ENCODE measurements at regions not wholly inside any gene's neighbourhood (a gene's known extent, or its start where the extent isn't known, plus 50 kb on each side); places are given as distances from the start of the nearest gene placed in this dataset.

DNA sequence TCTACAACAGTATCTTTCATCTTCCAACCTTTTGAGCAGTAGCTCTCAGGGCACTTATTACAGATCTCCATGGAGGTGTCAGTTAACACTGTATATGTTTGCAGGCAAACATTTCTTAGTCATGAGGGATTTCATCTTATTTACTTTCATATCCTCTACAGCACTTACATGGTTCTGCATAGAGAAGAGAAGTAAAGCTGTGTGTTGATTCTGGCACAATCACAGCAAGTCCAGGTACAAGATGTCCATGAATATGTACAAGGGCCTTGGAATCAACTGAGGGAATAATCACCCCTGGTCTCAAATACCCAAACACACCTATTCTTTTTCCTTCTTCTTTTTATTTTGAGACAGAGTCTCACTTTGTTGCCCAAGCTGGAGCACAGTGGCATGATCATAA lies 142.0 kb upstream of the TRPM3 start:
- TF ChIP-seq, protein P1, sequence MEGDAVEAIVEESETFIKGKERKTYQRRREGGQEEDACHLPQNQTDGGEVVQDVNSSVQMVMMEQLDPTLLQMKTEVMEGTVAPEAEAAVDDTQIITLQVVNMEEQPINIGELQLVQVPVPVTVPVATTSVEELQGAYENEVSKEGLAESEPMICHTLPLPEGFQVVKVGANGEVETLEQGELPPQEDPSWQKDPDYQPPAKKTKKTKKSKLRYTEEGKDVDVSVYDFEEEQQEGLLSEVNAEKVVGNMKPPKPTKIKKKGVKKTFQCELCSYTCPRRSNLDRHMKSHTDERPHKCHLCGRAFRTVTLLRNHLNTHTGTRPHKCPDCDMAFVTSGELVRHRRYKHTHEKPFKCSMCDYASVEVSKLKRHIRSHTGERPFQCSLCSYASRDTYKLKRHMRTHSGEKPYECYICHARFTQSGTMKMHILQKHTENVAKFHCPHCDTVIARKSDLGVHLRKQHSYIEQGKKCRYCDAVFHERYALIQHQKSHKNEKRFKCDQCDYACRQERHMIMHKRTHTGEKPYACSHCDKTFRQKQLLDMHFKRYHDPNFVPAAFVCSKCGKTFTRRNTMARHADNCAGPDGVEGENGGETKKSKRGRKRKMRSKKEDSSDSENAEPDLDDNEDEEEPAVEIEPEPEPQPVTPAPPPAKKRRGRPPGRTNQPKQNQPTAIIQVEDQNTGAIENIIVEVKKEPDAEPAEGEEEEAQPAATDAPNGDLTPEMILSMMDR (IDR thresholded peaks at IDR 0.05): no peak
- peak; percentile 55 for TF ChIP-seq POLR2AphosphoS5 (IDR thresholded peaks at IDR 0.05)
